K562 (cell line): ENCODE measurements at regions not wholly inside any gene's neighbourhood (a gene's known extent, or its start where the extent isn't known, plus 50 kb on each side); places are given as distances from the start of the nearest gene placed in this dataset.

Experiments
- ATAC-seq: fragments of 200-7000 bp; cut with Tn5 transposase; 3 replicates; pipeline ENCODE4 v1.9.1; 2020; ENCODE audit warnings: moderate library complexity
- BruUV-seq: library from RNA; stranded (reverse); fragments of 400-500 nt; replicated peaks from 2 replicates; lab custom pipeline; 2021; lab: Mats Ljungman, UMichigan
- CTCF ChIA-PET: fragments of 300-600 bp; formaldehyde crosslinking; extraction: SDS; loops from one replicate; lab custom pipeline; 2021; ENCODE audit warnings: low intra/inter-chr PET ratio; lab: Yijun Ruan, JAX
- POLR2A ChIA-PET: fragments of 300-600, 350-650 bp; sonication (Branson Sonifier 250); formaldehyde crosslinking; extraction: SDS; loops from one replicate; lab custom pipeline; 2021; ENCODE audit warnings: antibody characterized with exemption, inconsistent platforms; lab: Yijun Ruan, JAX
- DNase-seq, 4 experiments: peaks; one replicate each; pipeline versions ENCODE4 v3.0.0 to v3.0.0-alpha.2; 2011 to 2018; ENCODE audit warnings: low spot score in 3 of 4, mixed read lengths in 3 of 4; ENCODE audit errors: extremely low read depth in 1 of 4
- FAIRE-seq: peaks from 2 replicates; lab custom pipeline; 2011; peaks lifted over from hg19 to GRCh38; lab: Jason Lieb, UNC
- H2AFZ ChIP-seq: 2 replicates; pipeline ENCODE4 v1.6.0; 2011; ENCODE audit warnings: low read depth, low read length, control low read depth, inconsistent platforms
- H3K27ac ChIP-seq: fragments of 200-600 bp; 3 replicates; pipeline ENCODE4 v1.8.0; 2011; ENCODE audit warnings: low read depth, mild to moderate bottlenecking, control low read depth, inconsistent platforms, low read length, moderate library complexity, mixed read lengths; ENCODE audit errors: extremely low read depth
- H3K27me3 ChIP-seq, 2 experiments: fragments of 300-600 bp in 1 of 2; 2 replicates in 1 of 2; 3 replicates in 1 of 2; pipeline versions ENCODE4 v1.6.0 to v1.8.0; 2011; ENCODE audit warnings: inconsistent platforms in 2 of 2, low read length in 2 of 2, mild to moderate bottlenecking in 1 of 2, mixed read lengths in 1 of 2, moderate library complexity in 1 of 2; ENCODE audit not compliant: control insufficient read depth in 2 of 2, insufficient read depth in 2 of 2
- H3K36me3 ChIP-seq: fragments of 300-600 bp; 3 replicates; pipeline ENCODE4 v1.8.0; 2011; ENCODE audit warnings: mild to moderate bottlenecking, low read length, inconsistent platforms; ENCODE audit not compliant: control insufficient read depth, insufficient read depth
- H3K4me1 ChIP-seq, 2 experiments: fragments of 200-600 bp in 1 of 2; replicated peaks in 1 of 2; 2 replicates in 1 of 2; 3 replicates in 1 of 2; pipeline versions ENCODE4 v1.5.1 to v1.8.0; 2011; ENCODE audit warnings: inconsistent platforms in 2 of 2, low read length in 2 of 2, mild to moderate bottlenecking in 1 of 2, mixed read lengths in 1 of 2, moderate library complexity in 1 of 2; ENCODE audit not compliant: control insufficient read depth in 2 of 2, insufficient read depth in 2 of 2
- H3K4me2 ChIP-seq: 2 replicates; pipeline ENCODE4 v1.6.1; 2011; ENCODE audit warnings: low read length, control low read depth, inconsistent platforms, mixed read lengths; ENCODE audit not compliant: insufficient read depth
- H3K4me3 ChIP-seq: fragments of 200-600 bp; sonication (generic), shearing (Covaris generic); 2 replicates; pipeline ENCODE4 v1.5.1; 2016; ENCODE audit warnings: control low read depth, inconsistent platforms
- H3K79me2 ChIP-seq: fragments of 200-600 bp; 3 replicates; pipeline ENCODE4 v1.8.0; 2011; ENCODE audit warnings: low read length, inconsistent platforms; ENCODE audit not compliant: control insufficient read depth, insufficient read depth
- H3K9ac ChIP-seq, 2 experiments: 2 replicates each; pipeline versions ENCODE4 v1.6.0 to v1.6.1; 2011; ENCODE audit warnings: low read depth in 2 of 2, low read length in 2 of 2, control low read depth in 1 of 2, inconsistent platforms in 1 of 2, mild to moderate bottlenecking in 1 of 2, mixed read lengths in 1 of 2; ENCODE audit not compliant: insufficient read depth in 1 of 2
- H3K9me1 ChIP-seq: one replicate; pipeline ENCODE4 v1.6.0; 2011; ENCODE audit warnings: inconsistent platforms, mild to moderate bottlenecking, low read length, moderate library complexity; ENCODE audit not compliant: control insufficient read depth, insufficient read depth
- H3K9me3 ChIP-seq: replicated peaks from 2 replicates; pipeline ENCODE4 v1.5.1; 2011; ENCODE audit warnings: low read depth, low read length, inconsistent platforms; ENCODE audit not compliant: control insufficient read depth, insufficient read depth
- H4K20me1 ChIP-seq: replicated peaks from 2 replicates; pipeline ENCODE4 v1.6.1; 2011; ENCODE audit warnings: low read length, inconsistent platforms, mixed read lengths; ENCODE audit not compliant: control insufficient read depth, insufficient read depth
- WGBS: fragments of 100-300 bp; shearing (Covaris generic); methylation state at CpG from one replicate; pipeline ENCODE4 v1.1.6; 2016; ENCODE audit warnings: low coverage, mixed read lengths; ENCODE audit not compliant: insufficient coverage; ENCODE audit errors: missing lambda C conversion rate; 5-methylcytosine and 5-hydroxymethylcytosine counted together
- in situ Hi-C: fragments of 300-500 bp; cut with MboI; formaldehyde crosslinking; loops from 4 replicates; pipeline ENCODE4 v1.15.0; 2018; ENCODE audit warnings: inconsistent platforms, mixed read lengths
- intact Hi-C: fragments of 100-400 bp; cut with micrococcal nuclease; formaldehyde crosslinking; loops from 2 replicates; pipeline ENCODE4 v1.14.2; 2022
- TF ChIP-seq, protein P1 (sequence below), 2 experiments: fragments of 450-650 bp in 1 of 2; sonication (generic) in 1 of 2; formaldehyde crosslinking in 1 of 2; IDR thresholded peaks; 2 replicates each; pipeline versions ENCODE4 v1.7.1 to v1.9.0; 2016 to 2022; ENCODE audit warnings: inconsistent platforms in 1 of 2, mild to moderate bottlenecking in 1 of 2, missing genetic modification reagents in 1 of 2
- TF ChIP-seq, protein P2 (sequence below): fragments of 250-450 bp; sonication (Bioruptor Pico); IDR thresholded peaks from 2 replicates; pipeline ENCODE4 v1.5.0; 2021

DNA sequence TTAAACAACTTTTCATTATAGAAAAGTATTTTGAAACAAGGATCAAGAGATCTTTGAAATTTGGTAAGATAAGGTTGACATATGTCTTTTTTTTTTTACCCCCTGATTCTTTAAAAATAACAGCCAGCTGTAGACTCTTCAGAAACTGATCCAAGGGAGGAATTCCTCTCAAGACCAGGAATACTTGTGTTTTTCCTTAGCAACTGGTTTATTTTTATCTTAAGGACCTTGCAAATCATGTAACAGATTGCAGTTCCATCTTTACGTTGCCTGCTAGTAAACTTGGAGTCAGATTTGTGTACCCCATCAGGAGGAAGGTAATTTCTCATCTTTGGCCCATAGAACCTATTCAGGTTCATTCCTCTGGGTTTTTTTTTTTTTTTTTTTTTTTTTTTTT, 71.6 kb downstream of the BOLA3 start:
- 43% methylated on average over 1 of the region's 1 CpG for WGBS
- TF ChIP-seq, protein P1, sequence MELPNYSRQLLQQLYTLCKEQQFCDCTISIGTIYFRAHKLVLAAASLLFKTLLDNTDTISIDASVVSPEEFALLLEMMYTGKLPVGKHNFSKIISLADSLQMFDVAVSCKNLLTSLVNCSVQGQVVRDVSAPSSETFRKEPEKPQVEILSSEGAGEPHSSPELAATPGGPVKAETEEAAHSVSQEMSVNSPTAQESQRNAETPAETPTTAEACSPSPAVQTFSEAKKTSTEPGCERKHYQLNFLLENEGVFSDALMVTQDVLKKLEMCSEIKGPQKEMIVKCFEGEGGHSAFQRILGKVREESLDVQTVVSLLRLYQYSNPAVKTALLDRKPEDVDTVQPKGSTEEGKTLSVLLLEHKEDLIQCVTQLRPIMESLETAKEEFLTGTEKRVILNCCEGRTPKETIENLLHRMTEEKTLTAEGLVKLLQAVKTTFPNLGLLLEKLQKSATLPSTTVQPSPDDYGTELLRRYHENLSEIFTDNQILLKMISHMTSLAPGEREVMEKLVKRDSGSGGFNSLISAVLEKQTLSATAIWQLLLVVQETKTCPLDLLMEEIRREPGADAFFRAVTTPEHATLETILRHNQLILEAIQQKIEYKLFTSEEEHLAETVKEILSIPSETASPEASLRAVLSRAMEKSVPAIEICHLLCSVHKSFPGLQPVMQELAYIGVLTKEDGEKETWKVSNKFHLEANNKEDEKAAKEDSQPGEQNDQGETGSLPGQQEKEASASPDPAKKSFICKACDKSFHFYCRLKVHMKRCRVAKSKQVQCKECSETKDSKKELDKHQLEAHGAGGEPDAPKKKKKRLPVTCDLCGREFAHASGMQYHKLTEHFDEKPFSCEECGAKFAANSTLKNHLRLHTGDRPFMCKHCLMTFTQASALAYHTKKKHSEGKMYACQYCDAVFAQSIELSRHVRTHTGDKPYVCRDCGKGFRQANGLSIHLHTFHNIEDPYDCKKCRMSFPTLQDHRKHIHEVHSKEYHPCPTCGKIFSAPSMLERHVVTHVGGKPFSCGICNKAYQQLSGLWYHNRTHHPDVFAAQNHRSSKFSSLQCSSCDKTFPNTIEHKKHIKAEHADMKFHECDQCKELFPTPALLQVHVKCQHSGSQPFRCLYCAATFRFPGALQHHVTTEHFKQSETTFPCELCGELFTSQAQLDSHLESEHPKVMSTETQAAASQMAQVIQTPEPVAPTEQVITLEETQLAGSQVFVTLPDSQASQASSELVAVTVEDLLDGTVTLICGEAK (IDR thresholded peaks at IDR 0.05), result peak; percentile 40; the same call in 1 of the 2 replicates
- TF ChIP-seq, protein P1 (CRISPR knock-in tag; IDR thresholded peaks at IDR 0.05), result no peak
- TF ChIP-seq, protein P2, sequence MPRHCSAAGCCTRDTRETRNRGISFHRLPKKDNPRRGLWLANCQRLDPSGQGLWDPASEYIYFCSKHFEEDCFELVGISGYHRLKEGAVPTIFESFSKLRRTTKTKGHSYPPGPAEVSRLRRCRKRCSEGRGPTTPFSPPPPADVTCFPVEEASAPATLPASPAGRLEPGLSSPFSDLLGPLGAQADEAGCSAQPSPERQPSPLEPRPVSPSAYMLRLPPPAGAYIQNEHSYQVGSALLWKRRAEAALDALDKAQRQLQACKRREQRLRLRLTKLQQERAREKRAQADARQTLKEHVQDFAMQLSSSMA (CRISPR knock-in tag), result no peak
- Histone ChIP-seq H3K4me1 (peaks cover 23 to 36% of the 10 kb centered on the region in 2 experiments), H3K27me3 (no peaks in the 10 kb centered on the region), H2AFZ (no peak overlapping the region), H3K79me2 (peaks cover 14% of the 10 kb centered on the region), H3K4me2 (no peak overlapping the region), H3K9ac (no peak overlapping the region), H3K9me1 (no peaks in the 10 kb centered on the region), H3K36me3 (peaks cover 22% of the 10 kb centered on the region; the same call in 2 of the 3 replicates), H4K20me1 (no peaks in the 10 kb centered on the region), H3K4me3 (no peak overlapping the region), H3K27ac (no peak overlapping the region), H3K9me3 (no peaks in the 10 kb centered on the region)
- ATAC-seq (no peak), FAIRE-seq (no peak), DNase-seq (no peak)
- intact Hi-C loops, result loop anchor here (5.0 kb wide), 1 partner anchor 44 kb away; no protein-coding TSS in a partner anchor
- no TSS peak for BruUV-seq
- CTCF ChIA-PET, result no interaction called here
- in situ Hi-C loops, result no loop called here
- POLR2A ChIA-PET, result interaction anchor here (0.6 to 1.2 kb wide), 3 partner anchors 11 to 45 kb away, joined by 3 to 4 read pairs (median 3); no protein-coding TSS in a partner anchor
